Stimulated activated CD8-positive, alpha-beta memory T cell treated with anti-CD3 and anti-CD28 coated beads, Interleukin-7, amount 100 ng/mL, for 48 hours (primary cell): ENCODE measurements at regions not wholly inside any gene's neighbourhood (a gene's known extent, or its start where the extent isn't known, plus 50 kb on each side); places are given as distances from the start of the nearest gene placed in this dataset.
"Not testable (repeated sequence)": the region's sequence is repeated elsewhere in the genome, so short reads cannot be mapped to it uniquely, and the experiment has no call there.

Experiments
- DNase-seq, 2 donors: peaks; one replicate each; pipeline ENCODE4 v3.0.0-alpha.2; 2020; ENCODE audit warnings: low read depth in 1 of 2; ENCODE audit errors: extremely low read depth in 1 of 2

GRCh38 chr1:206256935-206257334 is 53.6 kb downstream of the SRGAP2 start:
- DNase-seq = not testable (repeated sequence)

- DNase-seq = not testable (repeated sequence)
Observed at GRCh38 chr1:206261473-206261872, 58.1 kb downstream of the SRGAP2 start.

- not testable (repeated sequence) for DNase-seq
Observed at GRCh38 chr1:206262424-206262823, 59.1 kb downstream of the SRGAP2 start.

DNA sequence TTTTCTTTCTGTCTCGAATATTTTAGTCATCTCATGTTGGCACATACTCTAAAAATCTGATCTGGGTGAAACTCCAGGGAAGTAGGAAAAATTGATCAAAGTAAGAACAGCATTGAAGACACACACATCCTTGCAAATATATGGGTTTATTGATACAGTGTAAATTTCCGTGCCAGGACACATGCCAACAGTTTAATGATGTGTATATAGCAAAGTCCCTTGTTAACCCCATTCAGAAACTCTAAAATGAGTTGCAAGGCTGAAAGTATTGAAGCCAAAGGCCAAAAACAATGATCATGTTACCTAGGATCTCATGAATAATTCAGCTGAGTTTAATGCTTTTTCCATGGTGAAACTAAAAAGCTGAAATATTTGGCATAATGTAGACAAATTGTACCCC is 61.6 kb downstream of the SRGAP2 start:
- not testable (repeated sequence) for DNase-seq

DNA sequence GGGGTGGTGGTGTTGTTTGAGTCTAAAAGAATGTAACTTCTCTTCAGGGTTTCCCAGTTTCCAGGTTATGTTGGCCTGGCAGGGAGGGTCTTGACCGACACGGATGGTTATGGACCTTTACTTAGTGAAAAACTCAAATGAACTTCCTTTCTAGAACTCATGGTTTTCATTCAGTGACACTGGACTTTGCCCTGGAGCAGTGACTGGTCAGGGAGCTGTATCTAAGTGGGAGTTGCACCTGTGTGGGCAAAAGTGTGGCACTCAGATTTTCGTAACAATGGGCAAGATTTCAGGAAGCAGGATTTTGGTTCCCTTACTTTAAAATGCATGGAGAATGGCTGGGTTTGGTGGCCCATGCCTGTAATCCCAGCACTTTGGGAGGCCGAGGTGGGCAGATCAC is 67.8 kb downstream of the SRGAP2 start:
- DNase-seq = not testable (repeated sequence)

DNA sequence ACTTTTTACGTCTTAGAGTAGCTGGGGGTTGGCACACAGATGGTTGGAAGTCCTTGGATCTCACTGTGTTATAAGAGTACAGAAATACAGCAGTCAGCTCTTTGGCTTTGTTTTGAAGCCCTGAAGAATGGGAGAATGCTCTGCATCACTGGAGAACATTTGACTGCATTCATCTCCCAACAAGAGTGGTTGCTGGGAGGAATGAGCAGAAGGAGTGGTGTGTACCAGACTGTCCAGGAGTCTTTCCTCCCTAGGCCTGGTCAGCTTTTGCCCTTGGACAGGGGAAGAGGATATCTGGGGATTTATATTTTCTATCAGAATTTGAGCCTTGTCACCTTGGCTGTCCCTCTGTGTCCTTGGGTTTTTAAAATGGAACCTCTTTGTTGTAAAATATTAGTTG is 69.8 kb downstream of the SRGAP2 start:
- DNase-seq = not testable (repeated sequence)

GRCh38 chr1:206276143-206276542 is 72.8 kb downstream of the SRGAP2 start:
- DNase-seq = not testable (repeated sequence)

DNA sequence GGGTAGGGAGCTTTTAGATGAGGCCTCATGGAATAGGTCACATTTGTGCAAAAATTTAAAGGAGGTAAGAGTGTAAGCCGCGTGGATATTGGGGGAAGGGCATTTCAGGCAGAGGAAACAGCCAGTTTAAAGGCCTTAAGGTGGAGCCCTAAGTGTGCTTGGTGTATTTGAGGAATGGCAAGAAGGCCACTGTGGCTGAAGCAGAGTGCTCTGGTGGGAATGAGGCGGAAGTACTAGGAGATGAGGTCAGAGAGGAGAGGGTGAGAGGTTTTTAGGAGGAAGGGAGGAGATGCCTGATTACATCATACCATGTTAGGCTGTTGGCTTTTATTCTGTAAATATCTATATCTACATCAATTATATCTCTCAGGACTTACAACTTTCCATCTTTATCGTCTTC is 75.3 kb downstream of the SRGAP2 start:
- DNase-seq = not testable (repeated sequence)

GRCh38 chr1:206280683-206281082 is 77.3 kb downstream of the SRGAP2 start:
- not testable (repeated sequence) for DNase-seq

DNA sequence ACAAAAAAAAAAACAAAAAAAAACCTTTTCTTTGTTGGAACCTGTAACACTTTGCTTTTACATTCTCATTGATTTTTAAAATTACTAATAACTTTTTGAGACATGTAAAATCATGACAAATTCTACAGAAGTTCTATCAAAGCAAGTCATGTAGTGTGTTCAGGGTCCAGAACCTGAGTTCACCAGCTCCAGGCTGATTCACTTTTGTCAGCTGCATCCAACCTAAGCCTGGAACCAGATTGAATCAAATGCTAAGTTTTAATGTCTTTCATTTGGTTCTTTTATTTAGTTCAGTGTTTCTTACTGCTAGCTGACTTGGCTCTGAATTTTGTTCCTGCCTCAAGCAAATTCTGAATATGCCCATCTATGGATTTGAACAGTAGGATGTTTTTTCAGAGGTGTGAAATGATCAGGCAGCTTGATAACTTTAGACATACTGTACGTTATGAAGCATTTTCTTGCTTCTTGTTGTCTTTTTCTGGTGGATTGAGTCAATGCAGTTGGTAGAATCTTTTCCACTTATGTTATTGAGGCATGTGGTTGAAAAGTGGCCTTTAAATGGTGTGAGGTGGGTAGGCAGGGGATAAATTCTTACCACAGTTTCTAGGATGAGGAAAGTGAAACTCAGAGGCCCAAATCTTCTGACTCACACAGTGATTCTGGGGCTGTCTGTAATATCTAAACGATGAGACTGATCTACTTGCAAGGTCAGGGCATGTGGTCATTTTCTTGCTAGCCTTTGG is 78.7 kb downstream of the SRGAP2 start:
- DNase-seq = not testable (repeated sequence)

GRCh38 chr1:206285024-206285960 is 82.0 kb downstream of the SRGAP2 start:
- DNase-seq = not testable (repeated sequence)

DNA sequence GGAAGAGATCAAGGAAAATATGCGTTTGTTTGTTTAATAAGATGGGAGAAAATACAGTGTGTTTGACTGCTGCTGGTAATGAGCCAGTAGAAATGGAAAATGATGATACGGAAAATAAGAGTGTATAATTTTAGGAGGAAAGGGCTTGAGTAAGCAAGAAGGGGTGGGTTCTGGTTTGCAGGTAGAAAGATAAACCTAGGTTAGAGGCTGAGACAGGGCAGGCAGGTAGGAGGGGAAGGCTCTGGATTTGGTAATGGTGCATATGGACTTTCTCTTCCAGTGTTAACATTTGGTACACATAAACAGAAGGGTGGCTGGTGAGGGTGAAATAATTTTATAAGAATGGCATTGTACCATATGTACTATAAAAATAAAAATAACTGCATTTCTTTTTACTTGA is 84.4 kb downstream of the SRGAP2 start:
- not testable (repeated sequence) for DNase-seq

DNA sequence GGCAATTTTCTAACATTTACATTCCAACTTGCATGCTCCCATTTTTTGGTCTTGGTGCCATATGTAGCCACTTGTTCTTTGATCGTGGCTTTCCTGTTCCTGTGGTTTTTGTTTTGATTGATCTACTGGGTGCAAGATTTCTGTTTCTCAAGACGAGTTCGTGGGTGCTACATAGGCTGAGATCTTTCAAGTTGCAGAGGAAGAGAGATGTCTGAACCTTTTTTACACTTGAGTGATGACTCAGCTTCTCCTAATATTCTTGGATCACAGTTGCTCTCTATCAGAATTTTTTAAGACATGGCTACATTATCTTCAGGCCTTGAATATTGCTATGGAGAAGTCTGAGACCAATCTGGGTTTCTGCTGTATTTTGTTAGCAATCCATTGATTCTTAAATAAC is 85.1 kb downstream of the SRGAP2 start:
- DNase-seq = not testable (repeated sequence)

DNA sequence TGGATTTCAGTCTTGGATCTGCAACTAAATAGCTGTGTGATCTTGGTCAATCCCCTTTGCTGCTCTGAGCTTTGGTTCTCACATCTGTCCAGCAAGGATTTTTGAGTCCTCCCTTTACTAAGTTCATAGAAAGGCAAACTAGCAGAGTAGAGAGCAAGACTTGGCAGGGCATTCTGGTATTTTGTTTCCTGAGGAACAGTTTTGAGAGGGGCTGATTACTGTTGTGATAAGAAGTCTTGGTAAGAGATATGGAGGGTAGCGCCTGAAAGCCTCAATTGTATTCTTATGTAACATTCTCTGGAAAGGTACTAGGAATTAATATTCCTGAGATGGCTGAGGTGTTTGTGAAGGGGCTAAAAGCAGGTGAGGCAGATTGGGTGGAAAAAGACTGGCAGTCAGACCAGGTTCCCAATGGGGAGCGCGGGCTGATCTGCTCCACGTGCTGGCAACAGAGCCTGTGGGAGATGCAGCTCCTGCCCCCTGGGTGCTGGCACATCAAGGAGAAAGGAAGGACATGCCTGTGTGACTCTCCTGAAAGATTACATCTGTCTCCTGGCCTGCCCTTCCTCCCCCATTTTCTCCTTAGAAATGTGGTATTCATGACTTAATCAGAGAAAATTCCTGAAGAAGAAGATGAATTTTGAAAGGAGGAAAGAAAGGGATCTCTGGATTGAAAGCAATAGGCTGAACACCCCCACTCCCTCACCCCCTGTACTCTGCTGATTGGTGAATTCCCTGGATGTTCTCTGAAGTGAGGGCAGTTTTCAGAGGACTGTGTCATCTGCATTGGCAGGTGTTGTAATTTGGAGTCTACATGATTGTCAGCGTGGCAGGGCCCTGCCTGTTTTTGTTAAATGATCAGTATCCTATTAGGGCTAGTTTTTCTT is 94.0 kb downstream of the SRGAP2 start:
- not testable (repeated sequence) for DNase-seq

- not testable (repeated sequence) for DNase-seq
Observed at GRCh38 chr1:206298032-206298392, 94.7 kb downstream of the SRGAP2 start.

DNA sequence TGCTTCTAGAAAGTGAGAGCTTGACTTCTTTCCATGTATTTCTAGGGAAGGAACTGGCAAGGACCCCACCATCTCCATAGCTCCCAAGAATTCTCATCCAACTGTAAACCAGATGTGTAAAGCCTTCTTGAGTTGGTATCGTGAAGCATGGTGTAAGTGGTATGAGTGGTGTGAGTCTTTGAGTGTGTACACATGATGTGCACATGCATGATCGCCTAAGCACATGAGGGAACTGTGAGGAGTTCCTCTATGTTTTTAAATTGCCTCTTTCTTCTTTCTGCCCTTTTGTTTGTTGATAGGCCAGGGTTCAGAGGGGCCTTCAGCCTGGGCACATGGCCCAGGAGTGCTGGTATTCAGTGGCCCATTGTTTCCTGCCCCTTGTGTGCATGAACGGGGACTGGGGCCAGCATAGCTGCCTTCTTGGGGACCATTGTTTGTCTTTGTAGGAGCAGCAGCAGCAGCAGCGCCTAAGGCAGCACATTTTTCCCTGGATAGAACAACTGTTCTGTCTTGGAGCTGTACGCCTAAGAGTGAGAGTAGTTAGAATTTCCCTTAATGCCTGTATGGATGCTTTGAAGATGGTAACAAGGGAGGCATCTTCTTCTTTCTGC is 95.9 kb downstream of the SRGAP2 start:
- not testable (repeated sequence) for DNase-seq

DNA sequence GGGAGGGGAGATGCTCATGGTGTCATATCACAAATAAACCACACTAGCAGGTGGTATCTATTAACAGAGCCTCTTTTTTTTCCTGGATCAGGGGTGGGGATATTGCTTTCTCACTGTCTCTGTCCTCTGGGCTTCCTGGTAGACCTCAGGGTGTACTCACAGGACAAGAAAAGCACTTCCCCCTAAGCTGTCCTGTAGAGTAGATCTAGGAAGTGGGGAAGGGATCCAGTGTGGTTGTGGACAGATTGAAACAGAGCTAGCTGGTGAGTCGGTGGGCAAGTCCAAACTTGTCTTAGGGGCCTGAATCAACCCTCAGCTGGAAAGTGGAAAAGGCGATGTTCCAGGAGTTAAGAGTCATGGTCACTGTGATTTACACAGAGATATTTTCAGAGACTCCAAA is 96.6 kb downstream of the SRGAP2 start:
- DNase-seq = not testable (repeated sequence)

GRCh38 chr1:206302056-206302455 is 98.7 kb downstream of the SRGAP2 start:
- DNase-seq = not testable (repeated sequence)

DNA sequence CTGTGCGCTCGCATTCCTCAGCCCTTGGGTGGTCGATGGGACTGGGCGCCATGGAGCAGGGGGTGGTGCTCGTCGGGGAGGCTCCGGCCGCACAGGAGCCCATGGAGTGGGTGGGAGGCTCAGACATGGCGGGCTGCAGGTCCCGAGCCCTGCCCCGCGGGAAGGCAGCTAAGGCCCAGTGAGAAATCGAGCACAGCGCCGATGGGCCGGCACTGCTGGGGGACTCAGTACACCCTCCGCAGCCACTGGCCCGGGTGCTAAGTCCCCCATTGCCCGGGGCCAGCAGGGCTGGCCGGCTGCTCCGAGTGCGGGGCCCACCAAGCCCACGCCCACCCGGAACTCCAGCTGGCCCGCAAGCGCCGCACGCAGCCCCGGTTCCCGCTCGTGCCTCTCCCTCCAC is 104.1 kb downstream of the SRGAP2 start:
- DNase-seq = not testable (repeated sequence)

DNA sequence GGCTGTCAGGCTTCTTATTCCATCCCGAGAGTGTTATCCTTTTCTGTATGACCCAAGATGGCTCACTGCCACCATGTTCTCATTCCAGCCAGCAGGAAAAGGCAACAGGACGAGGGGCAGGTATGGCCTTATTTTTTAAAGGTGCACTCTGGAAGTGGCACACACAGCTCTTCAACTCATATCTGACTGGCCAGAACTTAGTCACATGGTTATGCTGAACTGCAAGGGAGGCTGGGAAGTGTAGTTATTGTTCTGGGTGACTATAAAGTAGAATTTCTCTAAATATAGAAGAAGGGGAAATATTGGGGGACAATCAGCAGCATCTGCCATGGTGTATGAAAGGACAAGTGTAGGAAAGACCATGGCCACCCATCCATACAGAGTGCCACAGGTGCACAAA is 107.6 kb downstream of the SRGAP2 start:
- DNase-seq = not testable (repeated sequence)
